HepG2 (cell line): ENCODE measurements at regions not wholly inside any gene's neighbourhood (a gene's known extent, or its start where the extent isn't known, plus 50 kb on each side); places are given as distances from the start of the nearest gene placed in this dataset.

Source experiments
- ATAC-seq: fragments of 200-7000 bp; cut with Tn5 transposase; 3 replicates; pipeline ENCODE4 v1.9.1; 2020; ENCODE audit warnings: mild to moderate bottlenecking, moderate library complexity
- BruUV-seq: library from RNA; stranded (reverse); fragments of 400-500 nt; replicated peaks from 2 replicates; lab custom pipeline; 2021; lab: Mats Ljungman, UMichigan
- CTCF ChIA-PET: fragments of 300-600 bp; formaldehyde crosslinking; extraction: SDS; loops from one replicate; lab custom pipeline; 2021; ENCODE audit warnings: low total read pairs, inconsistent platforms, low intra/inter-chr PET ratio; lab: Yijun Ruan, JAX
- POLR2A ChIA-PET: fragments of 350-600 bp; sonication (Branson Sonifier 250); formaldehyde crosslinking; loops from one replicate; lab custom pipeline; 2020; ENCODE audit warnings: antibody characterized with exemption, inconsistent platforms; lab: Yijun Ruan, JAX
- DNase-seq: peaks from one replicate; pipeline ENCODE4 v3.0.0-alpha.2; 2015; ENCODE audit warnings: low spot score
- FAIRE-seq: peaks from 3 replicates; lab custom pipeline; 2011; peaks lifted over from hg19 to GRCh38; lab: Jason Lieb, UNC
- H2AFZ ChIP-seq: one replicate; pipeline ENCODE4 v1.6.1; 2011; ENCODE audit warnings: low read length, inconsistent platforms
- H3K27ac ChIP-seq: fragments of 300-600 bp; 3 replicates; pipeline ENCODE4 v1.8.0; 2011; ENCODE audit warnings: mixed run types, mild to moderate bottlenecking, mixed read lengths, low read length, inconsistent platforms; ENCODE audit not compliant: insufficient read depth; ENCODE audit errors: extremely low read length
- H3K27me3 ChIP-seq, 2 experiments: fragments of 200-600 bp in 1 of 2; 2 replicates in 1 of 2; 3 replicates in 1 of 2; pipeline versions ENCODE4 v1.6.0 to v1.8.0; 2011; ENCODE audit warnings: low read length in 2 of 2, mild to moderate bottlenecking in 2 of 2, moderate library complexity in 2 of 2, inconsistent platforms in 1 of 2; ENCODE audit not compliant: insufficient read depth in 2 of 2, control insufficient read depth in 1 of 2
- H3K36me3 ChIP-seq, 2 experiments: fragments of 200-600 bp in 1 of 2; replicated peaks in 1 of 2; 2 replicates in 1 of 2; 3 replicates in 1 of 2; pipeline versions ENCODE4 v1.5.1 to v1.8.0; 2011; ENCODE audit warnings: low read length in 2 of 2, inconsistent platforms in 1 of 2; ENCODE audit not compliant: insufficient read depth in 2 of 2, control insufficient read depth in 1 of 2
- H3K4me1 ChIP-seq: 2 replicates; pipeline ENCODE4 v1.5.1; 2012; ENCODE audit warnings: low read length, inconsistent platforms; ENCODE audit not compliant: insufficient read depth
- H3K4me2 ChIP-seq: 2 replicates; pipeline ENCODE4 v1.6.0; 2011; ENCODE audit warnings: low read depth, low read length, inconsistent platforms
- H3K4me3 ChIP-seq, 3 experiments: fragments of 200-600 bp in 1 of 3; sonication (generic), shearing (Covaris generic) in 1 of 3; replicated peaks in 1 of 3; 2 replicates each; pipeline ENCODE4 v1.5.1; 2011 to 2016; ENCODE audit warnings: low read length in 3 of 3, inconsistent platforms in 2 of 3, low read depth in 2 of 3, mild to moderate bottlenecking in 2 of 3, control low read depth in 1 of 3, mixed read lengths in 1 of 3; ENCODE audit not compliant: insufficient read depth in 1 of 3
- H3K79me2 ChIP-seq: one replicate; pipeline ENCODE4 v1.6.1; 2011; ENCODE audit warnings: low read length, inconsistent platforms; ENCODE audit not compliant: insufficient read depth
- H3K9ac ChIP-seq: 2 replicates; pipeline ENCODE4 v1.6.0; 2011; ENCODE audit warnings: mild to moderate bottlenecking, low read depth, low read length, inconsistent platforms; ENCODE audit not compliant: insufficient read depth
- H3K9me3 ChIP-seq: 2 replicates; pipeline ENCODE4 v1.5.1; 2012; ENCODE audit warnings: mild to moderate bottlenecking, low read length
- H4K20me1 ChIP-seq: 2 replicates; pipeline ENCODE4 v1.6.0; 2011; ENCODE audit warnings: inconsistent platforms, mild to moderate bottlenecking, low read length, moderate library complexity; ENCODE audit not compliant: insufficient read depth
- CHD2 ChIP-seq: IDR thresholded peaks from 2 replicates; pipeline ENCODE4 v1.6.1; 2011; ENCODE audit warnings: low read depth, low read length, improper control_type of control experiment
- DR1 ChIP-seq: sonication (generic); formaldehyde crosslinking; IDR thresholded peaks from 2 replicates; pipeline ENCODE4 v1.8.0; 2021; ENCODE audit warnings: mild to moderate bottlenecking, missing genetic modification reagents, inconsistent platforms
- ELF1 ChIP-seq: sonication (generic); formaldehyde crosslinking; IDR thresholded peaks from 2 replicates; pipeline ENCODE4 v1.4.0; 2020; ENCODE audit warnings: missing genetic modification reagents
- MAFK ChIP-seq, 2 experiments: IDR thresholded peaks in 1 of 2; conservative IDR thresholded peaks in 1 of 2; 2 replicates each; pipeline ENCODE4 v1.6.1; 2011; ENCODE audit warnings: improper control_type of control experiment in 2 of 2, low read length in 2 of 2
- NFKB2 ChIP-seq: sonication (generic); formaldehyde crosslinking; IDR thresholded peaks from 2 replicates; pipeline ENCODE4 v1.4.0; 2020; ENCODE audit warnings: missing genetic modification reagents, borderline replicate concordance
- PITX1 ChIP-seq: sonication (generic); formaldehyde crosslinking; IDR thresholded peaks from 2 replicates; pipeline ENCODE4 v1.5.1; 2020; ENCODE audit warnings: mild to moderate bottlenecking, missing genetic modification reagents
- ZNF232 ChIP-seq: sonication (generic); formaldehyde crosslinking; IDR thresholded peaks from 2 replicates; pipeline ENCODE4 v1.4.0; 2020; ENCODE audit warnings: missing genetic modification reagents, borderline replicate concordance
- ZNF263 ChIP-seq: sonication (generic); formaldehyde crosslinking; IDR thresholded peaks from 2 replicates; pipeline ENCODE4 v1.4.0; 2020; ENCODE audit warnings: missing genetic modification reagents
- ZNF605 ChIP-seq: sonication (generic); formaldehyde crosslinking; IDR thresholded peaks from 2 replicates; pipeline ENCODE4 v1.8.0; 2022; ENCODE audit warnings: mild to moderate bottlenecking, missing genetic modification reagents
- ZNF609 ChIP-seq: sonication (generic); formaldehyde crosslinking; IDR thresholded peaks from 2 replicates; pipeline ENCODE4 v1.4.0; 2020; ENCODE audit warnings: mild to moderate bottlenecking, missing genetic modification reagents, borderline replicate concordance
- ZNF644 ChIP-seq: IDR thresholded peaks from 2 replicates; pipeline ENCODE4 v1.6.1; 2016; ENCODE audit warnings: low read depth
- ZSCAN30 ChIP-seq: sonication (generic); formaldehyde crosslinking; IDR thresholded peaks from 2 replicates; pipeline ENCODE4 v1.5.0; 2020; ENCODE audit warnings: mild to moderate bottlenecking, missing genetic modification reagents
- whole genome bisulfite sequencing: methylation state at CpG from one replicate; pipeline ENCODE4 v1.1.6; 2017; ENCODE audit warnings: low lambda C conversion rate; 5-methylcytosine and 5-hydroxymethylcytosine counted together
- in situ Hi-C: cut with HindIII; loops from 2 replicates; pipeline ENCODE4 v1.10.0; 2017; ENCODE audit warnings: low pct_unique_long_range_greater_than_20kb; ENCODE audit not compliant: extremely low pct_ligation_motif_present
- intact Hi-C: fragments of 100-400 bp; cut with micrococcal nuclease; formaldehyde crosslinking; loops from one replicate; pipeline ENCODE4 v1.10.0; 2022; ENCODE audit not compliant: unreplicated experiment
- TF ChIP-seq, protein P1 (sequence below), 2 experiments: sonication (generic) in 1 of 2; formaldehyde crosslinking in 1 of 2; IDR thresholded peaks; 2 replicates each; pipeline versions ENCODE4 v1.5.1 to v1.6.1; 2011 to 2020; ENCODE audit warnings: borderline replicate concordance in 1 of 2, low read depth in 1 of 2, low read length in 1 of 2, mild to moderate bottlenecking in 1 of 2, missing genetic modification reagents in 1 of 2, moderate library complexity in 1 of 2
- TF ChIP-seq, protein P2 (sequence below): sonication (generic); formaldehyde crosslinking; IDR thresholded peaks from 2 replicates; pipeline ENCODE4 v1.4.0; 2020; ENCODE audit warnings: missing genetic modification reagents

- TF ChIP-seq ZNF609 (CRISPR knock-in tag) = no peak
- no peak for TF ChIP-seq DR1
- no peak for TF ChIP-seq ELF1 (CRISPR knock-in tag)
- no peak for TF ChIP-seq CHD2
These were observed 913.5 kb upstream of the GHITM start (continued) for GRCh38 chr10:83225781-83226180.

DNA sequence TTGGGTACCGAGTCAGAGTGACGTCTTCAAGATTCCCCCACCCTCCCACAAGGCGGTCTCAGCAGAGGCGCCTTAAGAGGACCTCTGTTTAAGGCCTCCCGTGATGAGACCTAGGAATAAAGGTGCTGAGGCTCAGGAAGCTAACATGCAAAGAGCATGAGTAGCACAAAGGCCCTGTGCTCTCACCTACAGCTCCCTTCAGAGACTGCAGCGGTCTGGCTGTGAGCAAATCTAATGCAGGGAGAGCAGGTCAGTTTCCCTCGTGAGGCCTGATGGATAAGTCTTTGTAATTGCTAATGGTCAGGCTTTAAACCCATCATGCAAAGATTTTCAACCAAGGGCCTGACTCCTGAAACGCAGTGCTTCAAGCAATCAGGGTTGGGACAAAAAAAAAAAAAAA is 909.3 kb upstream of the GHITM start:
- CTCF ChIA-PET = no interaction called here
- no peak for ATAC-seq
- Histone ChIP-seq H3K9me3 (peaks cover 37% of the 10 kb centered on the region), H3K27me3 (no peaks in the 10 kb centered on the region), H3K36me3 (no peaks in the 10 kb centered on the region), H3K27ac (no peak overlapping the region), H3K4me2 (no peak overlapping the region), H3K4me3 (no peak overlapping the region), H2AFZ (no peak overlapping the region), H4K20me1 (no peaks in the 10 kb centered on the region), H3K4me1 (no peaks in the 10 kb centered on the region), H3K79me2 (no peaks in the 10 kb centered on the region), H3K9ac (no peak overlapping the region)
- no TSS peak for BruUV-seq
- no peak for FAIRE-seq
- intact Hi-C loops (no loop called here), in situ Hi-C loops (no loop called here)
- 15% methylated on average over 8 of the region's 8 CpGs for WGBS
- DNase-seq = no peak
- POLR2A ChIA-PET = no interaction called here
- no peak for TF ChIP-seq ZSCAN30 (CRISPR knock-in tag)
- TF ChIP-seq PITX1 (CRISPR knock-in tag) = no peak
- no peak for TF ChIP-seq MAFK (conservative IDR thresholded peaks at IDR 0.05 in 1 of 2, IDR thresholded peaks at IDR 0.05 in 1 of 2; ENCODE audit: low read length in 2 of 2)
- TF ChIP-seq ZNF263 (CRISPR knock-in tag) = no peak
- no peak for TF ChIP-seq ZNF232 (CRISPR knock-in tag)
- TF ChIP-seq NFKB2 (CRISPR knock-in tag) = no peak
- TF ChIP-seq, protein P1, sequence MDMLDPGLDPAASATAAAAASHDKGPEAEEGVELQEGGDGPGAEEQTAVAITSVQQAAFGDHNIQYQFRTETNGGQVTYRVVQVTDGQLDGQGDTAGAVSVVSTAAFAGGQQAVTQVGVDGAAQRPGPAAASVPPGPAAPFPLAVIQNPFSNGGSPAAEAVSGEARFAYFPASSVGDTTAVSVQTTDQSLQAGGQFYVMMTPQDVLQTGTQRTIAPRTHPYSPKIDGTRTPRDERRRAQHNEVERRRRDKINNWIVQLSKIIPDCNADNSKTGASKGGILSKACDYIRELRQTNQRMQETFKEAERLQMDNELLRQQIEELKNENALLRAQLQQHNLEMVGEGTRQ (IDR thresholded peaks at IDR 0.05; ENCODE audit: low read depth, low read length) = no peak
- TF ChIP-seq, protein P1 (CRISPR knock-in tag; IDR thresholded peaks at IDR 0.05; ENCODE audit: borderline replicate concordance) = no peak
- TF ChIP-seq, protein P2, sequence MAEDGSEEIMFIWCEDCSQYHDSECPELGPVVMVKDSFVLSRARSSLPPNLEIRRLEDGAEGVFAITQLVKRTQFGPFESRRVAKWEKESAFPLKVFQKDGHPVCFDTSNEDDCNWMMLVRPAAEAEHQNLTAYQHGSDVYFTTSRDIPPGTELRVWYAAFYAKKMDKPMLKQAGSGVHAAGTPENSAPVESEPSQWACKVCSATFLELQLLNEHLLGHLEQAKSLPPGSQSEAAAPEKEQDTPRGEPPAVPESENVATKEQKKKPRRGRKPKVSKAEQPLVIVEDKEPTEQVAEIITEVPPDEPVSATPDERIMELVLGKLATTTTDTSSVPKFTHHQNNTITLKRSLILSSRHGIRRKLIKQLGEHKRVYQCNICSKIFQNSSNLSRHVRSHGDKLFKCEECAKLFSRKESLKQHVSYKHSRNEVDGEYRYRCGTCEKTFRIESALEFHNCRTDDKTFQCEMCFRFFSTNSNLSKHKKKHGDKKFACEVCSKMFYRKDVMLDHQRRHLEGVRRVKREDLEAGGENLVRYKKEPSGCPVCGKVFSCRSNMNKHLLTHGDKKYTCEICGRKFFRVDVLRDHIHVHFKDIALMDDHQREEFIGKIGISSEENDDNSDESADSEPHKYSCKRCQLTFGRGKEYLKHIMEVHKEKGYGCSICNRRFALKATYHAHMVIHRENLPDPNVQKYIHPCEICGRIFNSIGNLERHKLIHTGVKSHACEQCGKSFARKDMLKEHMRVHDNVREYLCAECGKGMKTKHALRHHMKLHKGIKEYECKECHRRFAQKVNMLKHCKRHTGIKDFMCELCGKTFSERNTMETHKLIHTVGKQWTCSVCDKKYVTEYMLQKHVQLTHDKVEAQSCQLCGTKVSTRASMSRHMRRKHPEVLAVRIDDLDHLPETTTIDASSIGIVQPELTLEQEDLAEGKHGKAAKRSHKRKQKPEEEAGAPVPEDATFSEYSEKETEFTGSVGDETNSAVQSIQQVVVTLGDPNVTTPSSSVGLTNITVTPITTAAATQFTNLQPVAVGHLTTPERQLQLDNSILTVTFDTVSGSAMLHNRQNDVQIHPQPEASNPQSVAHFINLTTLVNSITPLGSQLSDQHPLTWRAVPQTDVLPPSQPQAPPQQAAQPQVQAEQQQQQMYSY = no peak
- TF ChIP-seq ZNF644 (CRISPR knock-in tag) = no peak
- TF ChIP-seq ZNF605 (CRISPR knock-in tag) = no peak
